DOHH2 (cell line): ENCODE measurements at regions not wholly inside any gene's neighbourhood (a gene's known extent, or its start where the extent isn't known, plus 50 kb on each side); places are given as distances from the start of the nearest gene placed in this dataset.

Experiments used
- H3F3A ChIP-seq: fragments of 200-600 bp; sonication (generic), shearing (Covaris generic); 2 replicates; pipeline ENCODE4 v1.6.0; 2016; ENCODE audit warnings: antibody characterized with exemption, mild to moderate bottlenecking; ENCODE audit not compliant: control insufficient read depth, insufficient read depth
- H3K27ac ChIP-seq: fragments of 200-600 bp; sonication (generic); 2 replicates; pipeline ENCODE4 v1.5.1; 2014; ENCODE audit warnings: low read depth, mild to moderate bottlenecking, low read length, moderate library complexity
- H3K27me3 ChIP-seq: fragments of 200-600 bp; sonication (generic); 2 replicates; pipeline ENCODE4 v1.6.1; 2014; ENCODE audit warnings: mild to moderate bottlenecking, low read length, mixed read lengths; ENCODE audit not compliant: control insufficient read depth
- H3K36me3 ChIP-seq: fragments of 200-600 bp; sonication (generic); 2 replicates; pipeline ENCODE4 v1.6.1; 2014; ENCODE audit warnings: mild to moderate bottlenecking, low read length, moderate library complexity, mixed read lengths; ENCODE audit not compliant: control insufficient read depth
- H3K4me1 ChIP-seq: fragments of 200-600 bp; sonication (generic); 2 replicates; pipeline ENCODE4 v1.6.1; 2014; ENCODE audit warnings: mild to moderate bottlenecking, low read length, mixed read lengths; ENCODE audit not compliant: control insufficient read depth
- H3K4me2 ChIP-seq: fragments of 200-600 bp; sonication (generic); 2 replicates; pipeline ENCODE4 v1.6.0; 2014; ENCODE audit warnings: mild to moderate bottlenecking, low read length, moderate library complexity
- H3K4me3 ChIP-seq: fragments of 200-600 bp; sonication (generic); 2 replicates; pipeline ENCODE4 v1.5.1; 2014; ENCODE audit warnings: mild to moderate bottlenecking, low read length, mixed read lengths
- H3K79me2 ChIP-seq: fragments of 200-600 bp; sonication (generic); 2 replicates; pipeline ENCODE4 v1.6.1; 2014; ENCODE audit warnings: mild to moderate bottlenecking, low read length, mixed read lengths; ENCODE audit not compliant: control insufficient read depth
- H3K9me2 ChIP-seq: fragments of 200-600 bp; sonication (generic); replicated peaks from 2 replicates; pipeline ENCODE4 v1.6.1; 2014; ENCODE audit warnings: mild to moderate bottlenecking, low read length, mixed read lengths; ENCODE audit not compliant: control insufficient read depth
- H3K9me3 ChIP-seq: fragments of 200-600 bp; sonication (generic); 2 replicates; pipeline ENCODE4 v1.6.1; 2014; ENCODE audit warnings: antibody characterized with exemption, low read length, mixed read lengths; ENCODE audit not compliant: control insufficient read depth, insufficient read depth
- H4K20me1 ChIP-seq: fragments of 200-600 bp; sonication (generic); 2 replicates; pipeline ENCODE4 v1.6.0; 2014; ENCODE audit warnings: low read depth, mild to moderate bottlenecking, antibody characterized with exemption, low read length, moderate library complexity; ENCODE audit not compliant: control insufficient read depth, insufficient read depth
- EZH2phosphoT487 ChIP-seq: fragments of 200-600 bp; sonication (generic); IDR thresholded peaks from 2 replicates; pipeline ENCODE4 v1.6.1; 2017; ENCODE audit warnings: borderline replicate concordance, mild to moderate bottlenecking, antibody characterized with exemption, low read length, moderate library complexity, mixed read lengths
- TF ChIP-seq, protein P1 (sequence below): fragments of 200-600 bp; sonication (generic); IDR thresholded peaks from one replicate; pipeline ENCODE4 v1.5.1; 2014; ENCODE audit warnings: antibody characterized with exemption, mild to moderate bottlenecking, low read depth, low read length; ENCODE audit not compliant: poor library complexity, severe bottlenecking

DNA sequence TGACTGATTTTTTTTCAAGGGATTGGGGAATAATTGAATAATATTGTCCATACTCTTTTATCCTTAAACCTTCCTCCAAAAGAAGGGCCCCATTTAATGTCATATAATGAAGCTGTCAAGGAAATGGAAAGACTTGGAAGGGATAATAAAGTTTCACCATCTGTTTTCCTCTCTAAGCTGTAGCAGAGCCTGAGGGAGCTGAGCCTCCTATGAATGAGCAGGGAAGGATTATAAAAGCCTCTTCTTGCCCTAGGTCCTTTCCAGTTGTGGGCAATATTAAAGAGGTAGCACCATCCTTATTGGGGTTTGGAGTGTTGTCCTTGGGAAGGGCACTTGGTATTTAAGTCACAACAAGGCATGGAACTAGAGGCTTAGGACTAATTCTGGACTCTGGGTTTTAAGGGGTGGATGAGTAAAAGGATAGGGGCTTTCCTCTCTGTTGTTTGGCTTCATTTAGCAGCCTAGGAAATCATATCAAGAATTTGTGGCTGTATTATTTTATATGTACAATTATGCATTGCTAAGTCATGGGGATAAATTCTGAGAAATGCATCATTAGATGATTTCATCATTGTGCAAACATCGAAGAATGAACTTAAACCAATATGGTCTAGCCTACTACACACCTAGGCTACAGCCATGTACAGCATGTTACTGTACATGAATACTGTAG, 408.5 kb upstream of the DCN start:
- H3F3A ChIP-seq = no peaks in the 10 kb centered on the region

DNA sequence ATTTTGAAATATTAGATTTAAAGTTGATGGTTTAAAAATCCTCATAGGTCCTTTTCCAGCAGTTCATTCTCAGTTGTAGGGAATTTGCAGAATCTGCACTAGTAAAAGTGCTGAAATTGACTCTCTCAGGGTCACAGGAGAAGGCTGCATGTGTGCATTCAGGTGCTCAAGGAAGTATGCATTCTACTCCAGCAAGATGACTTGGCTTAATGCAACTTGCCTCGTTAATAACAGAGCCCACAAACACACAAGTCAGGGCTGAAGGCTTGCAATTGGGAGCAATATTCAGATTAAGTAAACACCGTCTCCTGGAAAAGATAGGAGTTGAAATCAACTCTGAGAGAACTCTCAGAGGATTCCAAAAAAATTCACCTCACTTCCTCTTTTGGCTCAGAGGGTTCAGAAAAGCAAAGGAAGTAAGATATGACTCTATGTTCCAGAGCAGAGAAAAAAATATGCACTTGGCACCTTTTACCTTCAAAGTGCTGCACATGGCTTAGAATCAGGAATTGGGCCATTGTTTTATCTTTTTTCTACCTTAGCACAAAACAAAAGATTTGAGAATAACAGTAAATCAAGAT, 406.3 kb upstream of the DCN start:
- H3K9me2 ChIP-seq = no peaks in the 10 kb centered on the region
- no peaks in the 10 kb centered on the region for H3K27me3 ChIP-seq
- no peak overlapping the region for H3K4me3 ChIP-seq
- no peak overlapping the region for H3K27ac ChIP-seq
- no peaks in the 10 kb centered on the region for H4K20me1 ChIP-seq
- H3K79me2 ChIP-seq = no peaks in the 10 kb centered on the region
- TF ChIP-seq, protein P1, sequence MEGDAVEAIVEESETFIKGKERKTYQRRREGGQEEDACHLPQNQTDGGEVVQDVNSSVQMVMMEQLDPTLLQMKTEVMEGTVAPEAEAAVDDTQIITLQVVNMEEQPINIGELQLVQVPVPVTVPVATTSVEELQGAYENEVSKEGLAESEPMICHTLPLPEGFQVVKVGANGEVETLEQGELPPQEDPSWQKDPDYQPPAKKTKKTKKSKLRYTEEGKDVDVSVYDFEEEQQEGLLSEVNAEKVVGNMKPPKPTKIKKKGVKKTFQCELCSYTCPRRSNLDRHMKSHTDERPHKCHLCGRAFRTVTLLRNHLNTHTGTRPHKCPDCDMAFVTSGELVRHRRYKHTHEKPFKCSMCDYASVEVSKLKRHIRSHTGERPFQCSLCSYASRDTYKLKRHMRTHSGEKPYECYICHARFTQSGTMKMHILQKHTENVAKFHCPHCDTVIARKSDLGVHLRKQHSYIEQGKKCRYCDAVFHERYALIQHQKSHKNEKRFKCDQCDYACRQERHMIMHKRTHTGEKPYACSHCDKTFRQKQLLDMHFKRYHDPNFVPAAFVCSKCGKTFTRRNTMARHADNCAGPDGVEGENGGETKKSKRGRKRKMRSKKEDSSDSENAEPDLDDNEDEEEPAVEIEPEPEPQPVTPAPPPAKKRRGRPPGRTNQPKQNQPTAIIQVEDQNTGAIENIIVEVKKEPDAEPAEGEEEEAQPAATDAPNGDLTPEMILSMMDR = no peak
- H3K36me3 ChIP-seq = no peaks in the 10 kb centered on the region
- H3K4me2 ChIP-seq = no peak overlapping the region
- no peaks in the 10 kb centered on the region for H3F3A ChIP-seq
- H3K4me1 ChIP-seq = no peaks in the 10 kb centered on the region
- H3K9me3 ChIP-seq = no peaks in the 10 kb centered on the region

More for the DNA sequence above, 408.5 kb upstream of the DCN start:
- no peak overlapping the region for H3K27ac ChIP-seq
- TF ChIP-seq EZH2phosphoT487 = no peak
- TF ChIP-seq, protein P1 = no peak
- H3K4me1 ChIP-seq = no peaks in the 10 kb centered on the region
- no peaks in the 10 kb centered on the region for H3K79me2 ChIP-seq
- H4K20me1 ChIP-seq = no peaks in the 10 kb centered on the region
- no peak overlapping the region for H3K4me2 ChIP-seq
- no peaks in the 10 kb centered on the region for H3K9me3 ChIP-seq
- no peak overlapping the region for H3K4me3 ChIP-seq
- H3K27me3 ChIP-seq = no peaks in the 10 kb centered on the region
- H3K9me2 ChIP-seq = no peaks in the 10 kb centered on the region
- H3K36me3 ChIP-seq = no peaks in the 10 kb centered on the region

DNA sequence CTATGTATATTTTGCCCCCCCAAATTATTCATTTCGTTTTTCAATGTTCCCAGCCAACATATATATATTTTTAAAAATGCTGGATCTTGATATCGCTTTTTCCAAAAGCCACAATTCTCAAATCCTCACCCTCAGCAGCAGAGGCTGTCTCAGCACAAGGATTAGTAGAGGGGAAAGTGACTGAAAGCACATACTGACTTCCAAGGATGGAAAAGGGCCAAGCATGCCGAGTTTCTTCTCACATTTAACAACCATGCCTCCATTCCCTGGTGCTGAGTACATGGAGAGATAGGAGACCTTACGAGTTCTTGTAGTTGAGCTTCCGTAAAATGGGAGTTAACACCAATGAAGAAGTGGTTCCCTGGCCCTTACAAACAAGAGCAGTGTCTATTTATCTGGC, 403.4 kb upstream of the DCN start:
- no peaks in the 10 kb centered on the region for H3K9me3 ChIP-seq
- no peaks in the 10 kb centered on the region for H3K27me3 ChIP-seq

More for the DNA sequence above, 403.4 kb upstream of the DCN start:
- no peak for TF ChIP-seq EZH2phosphoT487
- TF ChIP-seq, protein P1 = no peak
- Histone ChIP-seq H3K27ac (no peak overlapping the region), H3K9me2 (no peaks in the 10 kb centered on the region), H3K4me3 (no peak overlapping the region), H3K36me3 (no peaks in the 10 kb centered on the region), H3K79me2 (no peaks in the 10 kb centered on the region), H3K4me1 (no peaks in the 10 kb centered on the region), H3F3A (no peaks in the 10 kb centered on the region), H4K20me1 (no peaks in the 10 kb centered on the region), H3K4me2 (no peak overlapping the region)
